HCT116 (cell line): ENCODE measurements at regions not wholly inside any gene's neighbourhood (a gene's known extent, or its start where the extent isn't known, plus 50 kb on each side); places are given as distances from the start of the nearest gene placed in this dataset.

ENCODE experiments used
- ATAC-seq: fragments of 200-7000 bp; cut with Tn5 transposase; 2 replicates; pipeline ENCODE4 v1.9.1; 2020; ENCODE audit warnings: mild to moderate bottlenecking, moderate library complexity
- BruUV-seq: library from RNA; stranded (reverse); fragments of 400-500 nt; replicated peaks from 2 replicates; lab custom pipeline; 2021; lab: Mats Ljungman, UMichigan
- CTCF ChIA-PET: fragments of 300-600 bp; sonication (Branson Sonifier 250); formaldehyde crosslinking; loops from one replicate; lab custom pipeline; 2021; ENCODE audit warnings: antibody characterized with exemption; lab: Charles Lee
- POLR2A ChIA-PET: fragments of 300-600, 350-600 bp; sonication (Branson Sonifier 250); formaldehyde crosslinking; loops from one replicate; lab custom pipeline; 2021; ENCODE audit warnings: antibody characterized with exemption; lab: Charles Lee
- RAD21 ChIA-PET, 2 experiments: fragments of 300-600 bp; sonication (Branson Sonifier 250); formaldehyde crosslinking; loops; one replicate each; lab custom pipeline; 2023; ENCODE audit warnings: low total read pairs in 2 of 2; ENCODE audit not compliant: uncharacterized antibody in 2 of 2, unreplicated experiment in 2 of 2, low non-redundant PET in 1 of 2; lab: Charles Lee
- DNase-seq: peaks from one replicate; pipeline ENCODE4 v3.0.0-alpha.2; 2010; ENCODE audit warnings: low read depth, low spot score
- H2AFZ ChIP-seq: fragments of 200-600 bp; shearing (Covaris generic), sonication (generic); 2 replicates; pipeline ENCODE4 v1.6.1; 2017; ENCODE audit warnings: low read depth, mixed run types, mixed read lengths, antibody characterized with exemption, low read length; ENCODE audit not compliant: poor library complexity, severe bottlenecking
- H3K27ac ChIP-seq: 2 replicates; pipeline ENCODE4 v1.5.1; 2012; ENCODE audit warnings: low read depth, low read length
- H3K27me3 ChIP-seq: fragments of 200-600 bp; sonication (generic); 2 replicates; pipeline ENCODE4 v1.6.1; 2016; ENCODE audit warnings: mixed run types, low read length, mixed read lengths; ENCODE audit not compliant: insufficient read depth
- H3K36me3 ChIP-seq, 2 experiments: fragments of 200-500 bp in 1 of 2; fragments of 200-600 bp in 1 of 2; sonication (Bioruptor generic) in 1 of 2; sonication (generic) in 1 of 2; 2 replicates each; pipeline versions ENCODE4 v1.5.1 to v1.6.1; 2014 to 2016; ENCODE audit warnings: low read length in 2 of 2, inconsistent platforms in 1 of 2, mixed read lengths in 1 of 2, mixed run types in 1 of 2; ENCODE audit not compliant: insufficient read depth in 2 of 2, control insufficient read depth in 1 of 2
- H3K4me1 ChIP-seq, 2 experiments: fragments of 200-600 bp in 1 of 2; sonication (generic) in 1 of 2; 2 replicates each; pipeline versions ENCODE4 v1.5.1 to v1.6.1; 2012 to 2017; ENCODE audit warnings: low read length in 2 of 2, inconsistent platforms in 1 of 2, mild to moderate bottlenecking in 1 of 2, mixed read lengths in 1 of 2, mixed run types in 1 of 2, moderate library complexity in 1 of 2; ENCODE audit not compliant: insufficient read depth in 2 of 2, control insufficient read depth in 1 of 2
- H3K4me2 ChIP-seq: fragments of 200-600 bp; sonication (generic); 2 replicates; pipeline ENCODE4 v1.6.1; 2017; ENCODE audit warnings: mixed run types, low read length, mixed read lengths
- H3K4me3 ChIP-seq, 2 experiments: fragments of 200-600 bp in 1 of 2; sonication (generic) in 1 of 2; replicated peaks in 1 of 2; 2 replicates each; pipeline ENCODE4 v1.5.1; 2011 to 2016; ENCODE audit warnings: low read length in 2 of 2, control low read depth in 1 of 2, low read depth in 1 of 2, mild to moderate bottlenecking in 1 of 2, mixed read lengths in 1 of 2, mixed run types in 1 of 2
- H3K79me2 ChIP-seq: fragments of 200-600 bp; sonication (generic); 2 replicates; pipeline ENCODE4 v1.6.1; 2017; ENCODE audit warnings: mild to moderate bottlenecking, mixed run types, low read length, moderate library complexity, mixed read lengths; ENCODE audit not compliant: insufficient read depth
- H3K9ac ChIP-seq: fragments of 200-600 bp; sonication (generic); 2 replicates; pipeline ENCODE4 v1.6.1; 2016; ENCODE audit warnings: low read length, mixed read lengths
- H3K9me2 ChIP-seq: fragments of 200-600 bp; sonication (generic), shearing (Covaris generic); 2 replicates; pipeline ENCODE4 v1.6.1; 2017; ENCODE audit warnings: mixed run types, mild to moderate bottlenecking, moderate library complexity; ENCODE audit not compliant: insufficient read depth
- H3K9me3 ChIP-seq, 2 experiments: fragments of 200-500 bp in 1 of 2; fragments of 200-600 bp in 1 of 2; sonication (Bioruptor generic) in 1 of 2; sonication (generic) in 1 of 2; 2 replicates each; pipeline ENCODE4 v1.6.1; 2014 to 2017; ENCODE audit warnings: low read length in 2 of 2, mixed read lengths in 2 of 2, inconsistent platforms in 1 of 2, low read depth in 1 of 2, mild to moderate bottlenecking in 1 of 2, mixed run types in 1 of 2, moderate library complexity in 1 of 2; ENCODE audit not compliant: control insufficient read depth in 1 of 2, insufficient read depth in 1 of 2
- H4K20me1 ChIP-seq: fragments of 200-600 bp; sonication (generic), shearing (Covaris generic); 2 replicates; pipeline ENCODE4 v1.6.1; 2017; ENCODE audit warnings: mixed run types, mild to moderate bottlenecking, moderate library complexity; ENCODE audit not compliant: insufficient read depth
- ATF3 ChIP-seq: IDR thresholded peaks from 2 replicates; pipeline ENCODE4 v1.6.1; 2012
- CBX3 ChIP-seq: IDR thresholded peaks from 2 replicates; pipeline ENCODE4 v1.6.1; 2012; ENCODE audit warnings: low read depth
- CEBPB ChIP-seq: IDR thresholded peaks from 2 replicates; pipeline ENCODE4 v1.6.1; 2012; ENCODE audit warnings: low read depth
- EGR1 ChIP-seq: IDR thresholded peaks from 2 replicates; pipeline ENCODE4 v1.6.1; 2012; ENCODE audit warnings: low read depth
- ELF1 ChIP-seq: IDR thresholded peaks from 2 replicates; pipeline ENCODE4 v1.6.1; 2012; ENCODE audit warnings: low read depth, borderline replicate concordance
- EZH2 ChIP-seq: fragments of 200-600 bp; sonication (generic); IDR thresholded peaks from 2 replicates; pipeline ENCODE4 v1.6.1; 2017; ENCODE audit warnings: antibody characterized with exemption, mixed run types
- EZH2phosphoT487 ChIP-seq: fragments of 200-600 bp; IDR thresholded peaks from 2 replicates; pipeline ENCODE4 v1.6.1; 2018; ENCODE audit warnings: antibody characterized with exemption, borderline replicate concordance
- JUND ChIP-seq: IDR thresholded peaks from 2 replicates; pipeline ENCODE4 v1.6.1; 2012
- POLR2A ChIP-seq: IDR thresholded peaks from 2 replicates; pipeline ENCODE4 v1.7.0; 2011; ENCODE audit warnings: borderline replicate concordance; ENCODE audit not compliant: insufficient read depth, insufficient read length; ENCODE audit errors: extremely low read depth
- POLR2AphosphoS5 ChIP-seq: IDR thresholded peaks from 2 replicates; pipeline ENCODE4 v1.6.1; 2011; ENCODE audit warnings: mild to moderate bottlenecking, low read depth, low read length, moderate library complexity
- RAD21 ChIP-seq: IDR thresholded peaks from 2 replicates; pipeline ENCODE4 v1.6.1; 2012; ENCODE audit warnings: low read depth, mild to moderate bottlenecking
- REST ChIP-seq: IDR thresholded peaks from 2 replicates; pipeline ENCODE4 v1.6.1; 2012; ENCODE audit warnings: low read depth
- SIN3A ChIP-seq: IDR thresholded peaks from 2 replicates; pipeline ENCODE4 v1.6.1; 2012; ENCODE audit warnings: low read depth
- SP1 ChIP-seq: IDR thresholded peaks from 2 replicates; pipeline ENCODE4 v1.6.1; 2012; ENCODE audit warnings: low read depth
- SRF ChIP-seq: IDR thresholded peaks from 2 replicates; pipeline ENCODE4 v1.6.1; 2012; ENCODE audit warnings: low read depth
- TCF7L2 ChIP-seq: IDR thresholded peaks from 2 replicates; pipeline ENCODE4 v1.7.0; 2011; ENCODE audit warnings: borderline replicate concordance, inconsistent platforms; ENCODE audit not compliant: insufficient read depth, insufficient read length; ENCODE audit errors: extremely low read depth
- YY1 ChIP-seq: IDR thresholded peaks from 2 replicates; pipeline ENCODE4 v1.6.1; 2011; ENCODE audit warnings: low read length, low read depth, moderate library complexity, mild to moderate bottlenecking; ENCODE audit not compliant: insufficient replicate concordance; ENCODE audit errors: extremely low read depth
- ZBTB33 ChIP-seq: IDR thresholded peaks from 2 replicates; pipeline ENCODE4 v1.6.1; 2011; ENCODE audit warnings: mild to moderate bottlenecking, low read length, moderate library complexity; ENCODE audit not compliant: insufficient replicate concordance; ENCODE audit errors: extremely low read depth
- ZFX ChIP-seq: fragments of 450-650 bp; IDR thresholded peaks from 2 replicates; pipeline ENCODE4 v1.6.1; 2017
- ZNF274 ChIP-seq: fragments of 200-500 bp; sonication (Bioruptor generic); IDR thresholded peaks from 2 replicates; pipeline ENCODE4 v1.6.1; 2014; ENCODE audit warnings: mild to moderate bottlenecking, low read depth, low read length, inconsistent platforms
- intact Hi-C: fragments of 100-400 bp; cut with micrococcal nuclease; formaldehyde crosslinking; loops from 2 replicates; pipeline ENCODE4 v1.10.0; 2022

GRCh38 chrX:17977696-17978095 lies 116.6 kb upstream of the RAI2 start (continued):
- TF ChIP-seq REST (no peak), ATF3 (no peak), POLR2A (no peak), CBX3 (no peak)

- no TSS peak for BruUV-seq
- Histone ChIP-seq H3K79me2 (no peaks in the 10 kb centered on the region), H3K9me3 (no peaks in the 10 kb centered on the region), H2AFZ (no peak overlapping the region), H3K4me3 (no peak overlapping the region), H3K27ac (no peak overlapping the region), H4K20me1 (no peaks in the 10 kb centered on the region), H3K9me2 (no peaks in the 10 kb centered on the region), H3K27me3 (peaks cover 4% of the 10 kb centered on the region; the same call in 1 of the 2 replicates), H3K9ac (no peak overlapping the region), H3K4me2 (no peak overlapping the region), H3K4me1 (no peaks in the 10 kb centered on the region), H3K36me3 (no peaks in the 10 kb centered on the region)
- ChIA-PET POLR2A (no interaction called here), RAD21 (no interaction called here), CTCF (no interaction called here)
- no peak for ATAC-seq
- intact Hi-C loops, result no loop called here
- DNase-seq, result no peak
- no peak for TF ChIP-seq ZFX
- TF ChIP-seq SRF, result no peak
- TF ChIP-seq ATF3, result no peak
- TF ChIP-seq TCF7L2, result no peak
- no peak for TF ChIP-seq POLR2A
- TF ChIP-seq EZH2phosphoT487, result no peak
- TF ChIP-seq SP1, result no peak
- TF ChIP-seq ELF1, result no peak
- no peak for TF ChIP-seq ZBTB33
- no peak for TF ChIP-seq POLR2AphosphoS5
- no peak for TF ChIP-seq EGR1
- no peak for TF ChIP-seq EZH2
- TF ChIP-seq CBX3, result no peak
- no peak for TF ChIP-seq SIN3A
- no peak for TF ChIP-seq RAD21
- TF ChIP-seq YY1, result no peak
- TF ChIP-seq ZNF274, result no peak
- TF ChIP-seq JUND, result no peak
- TF ChIP-seq CEBPB, result no peak
Observed at GRCh38 chrX:17976955-17977354, 115.9 kb upstream of the RAI2 start.
